ENCODE measurements at regions not wholly inside any gene's neighbourhood (a gene's known extent, or its start where the extent isn't known, plus 50 kb on each side); places are given as distances from the start of the nearest gene placed in this dataset.
"Not testable (repeated sequence)": the region's sequence is repeated elsewhere in the genome, so short reads cannot be mapped to it uniquely, and the experiment has no call there.

- ChIA-PET POLR2A (no interaction called here), CTCF (no interaction called here)
- no peak overlapping the region for H3K27ac Mint-ChIP-seq
- H3K4me3 Mint-ChIP-seq, result no peak overlapping the region
- H3K36me3 Mint-ChIP-seq (ENCODE audit: low read depth), result no peaks in the 10 kb centered on the region
- no peaks in the 10 kb centered on the region for H3K27me3 Mint-ChIP-seq
- no peak for TF ChIP-seq CTCF (IDR thresholded peaks at IDR 0.05)
- DNase-seq, result no peak
- no peak for ATAC-seq (ENCODE audit: low read depth)
- intact Hi-C loops (cut with micrococcal nuclease), result no loop called here
- no peaks in the 10 kb centered on the region for H3K4me1 Mint-ChIP-seq
- H3K9me3 Mint-ChIP-seq, result peaks cover 8% of the 10 kb centered on the region
Measured at GRCh38 chr4:91887926-91888325, 415.8 kb upstream of the GRID2 start.

- H3K27ac Mint-ChIP-seq; H3K4me3 Mint-ChIP-seq; ATAC-seq (ENCODE audit: low read depth); intact Hi-C loops (cut with micrococcal nuclease); H3K27me3 Mint-ChIP-seq; CTCF ChIA-PET; POLR2A ChIA-PET; H3K4me1 Mint-ChIP-seq; H3K36me3 Mint-ChIP-seq (ENCODE audit: low read depth); DNase-seq: not testable (repeated sequence)
- H3K9me3 Mint-ChIP-seq, result peaks cover 10% of the 10 kb centered on the region
Measured at GRCh38 chr4:91891217-91891616, 412.5 kb upstream of the GRID2 start.

- no peak for TF ChIP-seq CTCF (IDR thresholded peaks at IDR 0.05)
- CTCF ChIA-PET, result no interaction called here
- DNase-seq, result no peak
- no peaks in the 10 kb centered on the region for H3K36me3 Mint-ChIP-seq (ENCODE audit: low read depth)
- H3K27me3 Mint-ChIP-seq, result no peaks in the 10 kb centered on the region
- H3K9me3 Mint-ChIP-seq, result peaks cover 10% of the 10 kb centered on the region
- POLR2A ChIA-PET, result no interaction called here
- H3K4me3 Mint-ChIP-seq, result no peak overlapping the region
- no peaks in the 10 kb centered on the region for H3K4me1 Mint-ChIP-seq
- intact Hi-C loops (cut with micrococcal nuclease), result no loop called here
- no peak overlapping the region for H3K27ac Mint-ChIP-seq
- no peak for ATAC-seq (ENCODE audit: low read depth)
Measured at GRCh38 chr4:91894006-91894405, 409.8 kb upstream of the GRID2 start.

- intact Hi-C loops (cut with micrococcal nuclease), result no loop called here
- H3K9me3 Mint-ChIP-seq, result no peaks in the 10 kb centered on the region
- H3K4me3 Mint-ChIP-seq, result no peak overlapping the region
- H3K27ac Mint-ChIP-seq, result no peak overlapping the region
- H3K27me3 Mint-ChIP-seq, result no peaks in the 10 kb centered on the region
- ATAC-seq (ENCODE audit: low read depth) (no peak), DNase-seq (no peak)
- no peak for TF ChIP-seq CTCF (IDR thresholded peaks at IDR 0.05)
- no peaks in the 10 kb centered on the region for H3K36me3 Mint-ChIP-seq (ENCODE audit: low read depth)
- no peaks in the 10 kb centered on the region for H3K4me1 Mint-ChIP-seq
- ChIA-PET POLR2A (no interaction called here), CTCF (no interaction called here)
Measured at GRCh38 chr4:91904556-91904955, 399.2 kb upstream of the GRID2 start.

- H3K36me3 Mint-ChIP-seq (ENCODE audit: low read depth), result no peaks in the 10 kb centered on the region
- no peaks in the 10 kb centered on the region for H3K4me1 Mint-ChIP-seq
- intact Hi-C loops (cut with micrococcal nuclease), result no loop called here
- H3K27me3 Mint-ChIP-seq, result no peaks in the 10 kb centered on the region
- POLR2A ChIA-PET, result no interaction called here
- no peak for TF ChIP-seq CTCF (IDR thresholded peaks at IDR 0.05)
- CTCF ChIA-PET, result no interaction called here
- no peak overlapping the region for H3K27ac Mint-ChIP-seq
- DNase-seq (no peak), ATAC-seq (ENCODE audit: low read depth) (no peak)
- H3K4me3 Mint-ChIP-seq, result no peak overlapping the region
- H3K9me3 Mint-ChIP-seq, result peaks cover 2% of the 10 kb centered on the region
Measured at GRCh38 chr4:91909963-91910362, 393.8 kb upstream of the GRID2 start.

GRCh38 chr4:91914176-91914804 lies 389.5 kb upstream of the GRID2 start:
- no peak for DNase-seq
- H3K9me3 Mint-ChIP-seq, result peaks cover 2% of the 10 kb centered on the region
- no peak overlapping the region for H3K27ac Mint-ChIP-seq
- no peaks in the 10 kb centered on the region for H3K27me3 Mint-ChIP-seq
- no peaks in the 10 kb centered on the region for H3K4me1 Mint-ChIP-seq
- ChIA-PET CTCF (no interaction called here), POLR2A (no interaction called here)
- no peaks in the 10 kb centered on the region for H3K36me3 Mint-ChIP-seq (ENCODE audit: low read depth)
- intact Hi-C loops (cut with micrococcal nuclease), result no loop called here
- ATAC-seq (ENCODE audit: low read depth), result no peak
- no peak overlapping the region for H3K4me3 Mint-ChIP-seq
- no peak for TF ChIP-seq CTCF (IDR thresholded peaks at IDR 0.05)
